ENCODE measurements at regions not wholly inside any gene's neighbourhood (a gene's known extent, or its start where the extent isn't known, plus 50 kb on each side); places are given as distances from the start of the nearest gene placed in this dataset.

DNA sequence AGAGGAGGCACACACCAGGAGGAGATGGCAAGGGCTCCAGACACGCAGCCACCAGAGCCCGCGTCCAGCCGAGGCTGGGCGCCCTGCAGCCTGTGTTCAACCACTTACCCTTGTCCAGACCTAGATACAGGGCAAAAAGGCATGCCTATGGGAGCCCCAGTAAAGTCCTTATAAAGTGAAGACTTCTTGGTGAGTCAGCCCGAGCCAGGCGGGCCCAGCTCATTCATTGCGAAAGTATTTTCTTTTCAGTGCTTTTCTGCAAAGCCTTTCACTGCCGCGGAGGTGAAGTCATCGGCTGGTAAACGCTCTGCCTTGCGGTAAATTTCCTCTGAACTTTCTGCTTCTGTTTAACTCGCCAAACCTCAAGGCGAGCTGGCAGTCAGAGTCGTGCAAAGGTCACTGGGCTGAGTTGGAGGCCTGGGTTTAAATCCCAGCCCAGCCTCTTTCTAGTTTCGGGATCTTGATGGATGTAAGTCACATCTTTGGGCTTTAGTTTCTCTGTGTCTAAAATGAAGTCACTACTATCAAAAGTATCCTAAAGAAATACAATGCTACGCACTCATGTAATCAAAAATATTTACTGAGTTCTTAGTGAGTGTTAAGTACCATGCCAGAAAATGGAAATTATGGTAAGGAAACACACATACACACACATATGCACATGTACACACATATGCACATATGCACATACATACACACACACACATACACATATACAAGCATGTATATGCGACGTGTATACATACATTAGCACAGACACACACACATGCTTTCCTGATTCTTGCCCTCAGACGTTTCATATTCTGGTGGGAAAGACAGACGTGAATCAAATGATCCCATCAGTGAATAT is 54.7 kb upstream of the IFFO2 start:
- TF ChIP-seq, protein P1, sequence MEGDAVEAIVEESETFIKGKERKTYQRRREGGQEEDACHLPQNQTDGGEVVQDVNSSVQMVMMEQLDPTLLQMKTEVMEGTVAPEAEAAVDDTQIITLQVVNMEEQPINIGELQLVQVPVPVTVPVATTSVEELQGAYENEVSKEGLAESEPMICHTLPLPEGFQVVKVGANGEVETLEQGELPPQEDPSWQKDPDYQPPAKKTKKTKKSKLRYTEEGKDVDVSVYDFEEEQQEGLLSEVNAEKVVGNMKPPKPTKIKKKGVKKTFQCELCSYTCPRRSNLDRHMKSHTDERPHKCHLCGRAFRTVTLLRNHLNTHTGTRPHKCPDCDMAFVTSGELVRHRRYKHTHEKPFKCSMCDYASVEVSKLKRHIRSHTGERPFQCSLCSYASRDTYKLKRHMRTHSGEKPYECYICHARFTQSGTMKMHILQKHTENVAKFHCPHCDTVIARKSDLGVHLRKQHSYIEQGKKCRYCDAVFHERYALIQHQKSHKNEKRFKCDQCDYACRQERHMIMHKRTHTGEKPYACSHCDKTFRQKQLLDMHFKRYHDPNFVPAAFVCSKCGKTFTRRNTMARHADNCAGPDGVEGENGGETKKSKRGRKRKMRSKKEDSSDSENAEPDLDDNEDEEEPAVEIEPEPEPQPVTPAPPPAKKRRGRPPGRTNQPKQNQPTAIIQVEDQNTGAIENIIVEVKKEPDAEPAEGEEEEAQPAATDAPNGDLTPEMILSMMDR (IDR thresholded peaks at IDR 0.05): no peak
- TF ChIP-seq POLR2A (IDR thresholded peaks at IDR 0.05) (no peak), POLR2AphosphoS5 (IDR thresholded peaks at IDR 0.05) (peak; percentile 26 to 91 (median 55))

Data from stomach (tissue), 4 donors.